Subcutaneous abdominal adipose tissue (tissue), 5 donors: ENCODE measurements at regions not wholly inside any gene's neighbourhood (a gene's known extent, or its start where the extent isn't known, plus 50 kb on each side); places are given as distances from the start of the nearest gene placed in this dataset.
"Not testable (repeated sequence)": the region's sequence is repeated elsewhere in the genome, so short reads cannot be mapped to it uniquely, and the experiment has no call there.

Experiments
- H3K27ac ChIP-seq: one replicate; pipeline ENCODE4 v1.7.0; 2013; ENCODE audit warnings: low read depth, mild to moderate bottlenecking, inconsistent platforms, low read length, moderate library complexity
- H3K27me3 ChIP-seq, 5 donors: one replicate each; pipeline ENCODE4 v1.7.0; 2013; ENCODE audit warnings: low read length in 5 of 5, inconsistent platforms in 1 of 5; ENCODE audit not compliant: control insufficient read depth in 5 of 5, insufficient read depth in 4 of 5
- H3K36me3 ChIP-seq, 5 donors: one replicate each; pipeline ENCODE4 v1.7.0; 2013; ENCODE audit warnings: low read length in 5 of 5; ENCODE audit not compliant: control insufficient read depth in 5 of 5, insufficient read depth in 5 of 5
- H3K4me1 ChIP-seq, 5 donors: one replicate each; pipeline ENCODE4 v1.7.0; 2013; ENCODE audit warnings: low read length in 5 of 5, mild to moderate bottlenecking in 3 of 5, moderate library complexity in 1 of 5; ENCODE audit not compliant: control insufficient read depth in 5 of 5, insufficient read depth in 5 of 5
- H3K4me3 ChIP-seq, 5 donors: one replicate each; pipeline ENCODE4 v1.7.0; 2013; ENCODE audit warnings: low read length in 5 of 5, low read depth in 1 of 5
- H3K9ac ChIP-seq, 5 donors: one replicate each; pipeline ENCODE4 v1.7.0; 2013; ENCODE audit warnings: low read length in 5 of 5, mild to moderate bottlenecking in 4 of 5, moderate library complexity in 3 of 5
- H3K9me3 ChIP-seq, 5 donors: one replicate each; pipeline ENCODE4 v1.7.0; 2013; ENCODE audit warnings: low read length in 5 of 5; ENCODE audit not compliant: control insufficient read depth in 5 of 5
- donor health status: healthy.
- donor health status: healthy.
- donor health status: healthy.
- donor health status: healthy.
- donor health status: healthy.

GRCh38 chr11:15840966-15841365, 515.4 kb downstream of the SOX6 start:
- Histone ChIP-seq H3K27ac (no peak overlapping the region), H3K9ac (no peak overlapping the region), H3K4me3 (no peak overlapping the region), H3K4me1 (peaks cover 0 to 13% (median 0%) of the 10 kb centered on the region in 5 donors), H3K9me3 (no peaks in the 10 kb centered on the region), H3K27me3 (no peaks in the 10 kb centered on the region), H3K36me3 (no peaks in the 10 kb centered on the region)

GRCh38 chr11:15841931-15842740, 514.2 kb downstream of the SOX6 start:
- H3K9ac ChIP-seq = no peak overlapping the region
- H3K27me3 ChIP-seq = no peaks in the 10 kb centered on the region
- H3K27ac ChIP-seq = no peak overlapping the region
- H3K9me3 ChIP-seq = no peaks in the 10 kb centered on the region
- H3K4me3 ChIP-seq = no peak overlapping the region
- peaks cover 0 to 13% (median 0%) of the 10 kb centered on the region in 5 donors for H3K4me1 ChIP-seq
- H3K36me3 ChIP-seq = no peaks in the 10 kb centered on the region

DNA sequence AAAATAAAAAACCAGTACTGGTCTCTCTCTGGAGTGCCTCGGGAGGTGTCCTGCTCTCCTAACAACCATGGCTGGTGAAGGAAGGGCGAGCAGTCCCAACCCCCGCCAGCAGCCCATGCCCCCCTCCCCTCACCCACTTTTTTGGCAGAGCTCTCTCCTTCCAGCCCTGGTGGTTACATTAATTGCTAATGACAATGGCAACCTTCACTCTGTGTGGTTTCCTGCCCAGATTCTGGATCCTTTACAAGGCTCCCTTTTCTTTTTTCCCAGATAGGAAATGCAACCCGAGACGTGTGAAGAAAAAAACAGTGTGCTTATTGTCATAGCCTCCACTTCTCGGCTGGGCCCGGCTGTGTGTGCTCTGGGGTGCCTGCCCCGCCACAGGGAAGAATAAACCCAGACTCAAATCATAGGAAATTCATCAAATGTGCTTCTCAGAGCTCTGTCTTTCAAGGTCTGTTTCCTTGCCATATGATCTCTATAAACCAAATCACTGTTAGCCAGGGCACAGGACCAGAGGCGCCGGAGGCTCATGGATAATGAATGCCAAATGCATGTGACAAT, 513.0 kb downstream of the SOX6 start:
- Histone ChIP-seq H3K36me3 (no peaks in the 10 kb centered on the region), H3K4me3 (no peak overlapping the region), H3K27ac (no peak overlapping the region), H3K9me3 (no peaks in the 10 kb centered on the region), H3K4me1 (peaks cover 0 to 13% (median 0%) of the 10 kb centered on the region in 5 donors), H3K27me3 (no peaks in the 10 kb centered on the region), H3K9ac (no peak overlapping the region)

DNA sequence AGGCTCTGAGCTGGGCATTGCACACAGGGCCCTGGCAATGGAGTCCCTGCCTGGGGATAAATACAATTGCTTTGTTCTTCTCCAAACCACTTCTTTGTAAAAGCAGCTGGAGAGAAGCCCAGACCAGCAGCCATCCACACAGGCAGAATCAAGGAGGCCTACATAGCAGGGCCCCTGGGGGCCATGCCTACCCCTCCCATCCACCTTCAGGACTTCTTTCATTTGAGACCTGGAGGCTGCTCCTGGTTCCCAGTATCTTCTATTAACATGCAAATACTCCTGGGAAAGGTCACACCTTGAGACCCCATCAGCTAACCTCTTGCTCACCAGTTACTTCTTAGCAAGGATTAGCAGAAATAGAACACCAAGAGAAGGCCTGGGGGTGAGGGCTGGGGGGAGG, 511.1 kb downstream of the SOX6 start:
- no peak overlapping the region for H3K4me3 ChIP-seq
- no peaks in the 10 kb centered on the region for H3K27me3 ChIP-seq
- H3K4me1 ChIP-seq = peaks cover 0 to 13% (median 0%) of the 10 kb centered on the region in 5 donors
- H3K27ac ChIP-seq = no peak overlapping the region
- no peaks in the 10 kb centered on the region for H3K36me3 ChIP-seq
- no peak overlapping the region for H3K9ac ChIP-seq
- no peaks in the 10 kb centered on the region for H3K9me3 ChIP-seq

- H3K36me3 ChIP-seq = no peaks in the 10 kb centered on the region
- peaks cover 0 to 10% (median 0%) of the 10 kb centered on the region in 5 donors for H3K4me1 ChIP-seq
- H3K27me3 ChIP-seq = no peaks in the 10 kb centered on the region
- H3K9ac ChIP-seq = no peak overlapping the region
- no peak overlapping the region for H3K27ac ChIP-seq
- H3K4me3 ChIP-seq = no peak overlapping the region
- H3K9me3 ChIP-seq = no peaks in the 10 kb centered on the region
These were observed 507.6 kb downstream of the SOX6 start for GRCh38 chr11:15848631-15849168.

GRCh38 chr11:15849257-15849656, 507.1 kb downstream of the SOX6 start:
- Histone ChIP-seq H3K4me1 (peaks cover 0 to 7% (median 0%) of the 10 kb centered on the region in 5 donors), H3K27ac (no peak overlapping the region), H3K9ac (no peak overlapping the region), H3K4me3 (no peak overlapping the region), H3K36me3 (no peaks in the 10 kb centered on the region), H3K9me3 (peaks cover 0 to 2% (median 0%) of the 10 kb centered on the region in 5 donors), H3K27me3 (no peaks in the 10 kb centered on the region)

DNA sequence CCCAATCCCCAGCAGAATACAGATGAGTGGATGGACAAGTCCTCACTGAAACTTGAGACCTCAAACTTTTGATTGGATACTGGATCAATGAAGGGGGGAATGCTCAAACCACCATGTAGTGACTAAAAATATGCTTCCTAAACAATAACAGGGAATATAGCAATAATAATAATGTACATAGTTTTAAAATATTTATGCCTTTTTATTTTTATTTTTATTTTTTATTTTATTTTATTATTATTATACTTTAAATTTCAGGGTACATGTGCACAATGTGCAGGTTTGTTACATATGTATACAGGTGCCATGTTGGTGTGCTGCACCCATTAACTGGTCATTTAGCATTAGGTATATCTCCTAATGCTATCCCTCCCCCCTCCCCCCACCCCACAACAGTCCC, 506.0 kb downstream of the SOX6 start:
- not testable (repeated sequence) for H3K9me3 ChIP-seq, H3K4me1 ChIP-seq, H3K36me3 ChIP-seq, H3K27ac ChIP-seq, H3K4me3 ChIP-seq, H3K27me3 ChIP-seq, H3K9ac ChIP-seq

GRCh38 chr11:15851051-15851498, 505.3 kb downstream of the SOX6 start:
- Histone ChIP-seq H3K27ac (no peak overlapping the region), H3K36me3 (no peaks in the 10 kb centered on the region), H3K9ac (no peak overlapping the region), H3K9me3 (peaks cover 0 to 3% (median 0%) of the 10 kb centered on the region in 5 donors), H3K27me3 (no peaks in the 10 kb centered on the region), H3K4me3 (no peak overlapping the region), H3K4me1 (peaks cover 0 to 7% (median 0%) of the 10 kb centered on the region in 5 donors)

- peaks cover 0 to 7% (median 0%) of the 10 kb centered on the region in 5 donors for H3K4me1 ChIP-seq
- no peaks in the 10 kb centered on the region for H3K27me3 ChIP-seq
- H3K4me3 ChIP-seq = no peak overlapping the region
- H3K9ac ChIP-seq = no peak overlapping the region
- H3K36me3 ChIP-seq = no peaks in the 10 kb centered on the region
- H3K9me3 ChIP-seq = peaks cover 0 to 3% (median 0%) of the 10 kb centered on the region in 5 donors
- H3K27ac ChIP-seq = no peak overlapping the region
These were observed 504.2 kb downstream of the SOX6 start for GRCh38 chr11:15852179-15852578.

DNA sequence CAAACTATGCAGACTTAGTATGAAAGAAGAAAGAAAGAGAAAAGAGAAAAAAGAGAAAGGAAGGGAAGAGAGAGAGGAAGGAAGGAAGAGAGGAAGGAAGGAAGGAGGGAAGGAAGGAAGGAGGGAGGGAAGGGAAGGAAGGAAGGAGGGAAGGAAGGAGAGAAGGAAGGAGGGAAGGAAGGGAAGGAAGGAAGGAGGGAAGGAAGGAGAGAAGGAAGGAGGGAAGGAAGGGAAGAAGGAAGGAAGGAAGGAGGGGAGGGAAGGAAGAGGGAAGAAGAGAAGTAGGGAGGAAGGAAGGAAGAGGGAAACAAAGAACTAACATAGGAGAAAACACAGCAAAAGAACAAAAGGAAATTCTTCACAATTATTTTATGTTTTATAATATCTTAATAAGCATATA, 502.1 kb downstream of the SOX6 start:
- Histone ChIP-seq H3K9me3 (peaks cover 0 to 3% (median 0%) of the 10 kb centered on the region in 5 donors), H3K9ac (no peak overlapping the region), H3K4me1 (peaks cover 0 to 7% (median 0%) of the 10 kb centered on the region in 5 donors), H3K4me3 (no peak overlapping the region), H3K36me3 (no peaks in the 10 kb centered on the region), H3K27ac (no peak overlapping the region), H3K27me3 (no peaks in the 10 kb centered on the region)
